ENCODE measurements at regions not wholly inside any gene's neighbourhood (a gene's known extent, or its start where the extent isn't known, plus 50 kb on each side); places are given as distances from the start of the nearest gene placed in this dataset.

- no TSS peak for BruUV-seq (replicated peaks)
- CTCF ChIA-PET: no interaction called here
Measured at GRCh38 chr6:95410168-95410567, 167.2 kb upstream of the MANEA start.

More at GRCh38 chr6:95410168-95410567, 167.2 kb upstream of the MANEA start:
- dilution Hi-C loops (cut with HindIII; ENCODE audit: low sequenced_read_pairs, unreplicated experiment) (no loop called here), in situ Hi-C loops (cut with MboI; ENCODE audit: low sequenced_read_pairs) (no loop called here), intact Hi-C loops (cut with micrococcal nuclease) (no loop called here)
- no peak overlapping the region for H3K14ac ChIP-seq (replicated peaks; ENCODE audit: low read depth, low read length)
- H3K56ac ChIP-seq (ENCODE audit: extremely low read depth, insufficient read depth, low read length): no peak overlapping the region
- no peak overlapping the region for H3K27ac ChIP-seq (ENCODE audit: insufficient read depth, low read length)
- no peak overlapping the region for H4K5ac ChIP-seq (ENCODE audit: low read depth, low read length)
- POLR2A ChIA-PET (ENCODE audit: unreplicated experiment): no interaction called here
- H2BK20ac ChIP-seq (ENCODE audit: low read depth, low read length): no peak overlapping the region
- H3K36me3 ChIP-seq (ENCODE audit: control insufficient read depth, insufficient read depth, low read length): no peaks in the 10 kb centered on the region
- H3K9me3 ChIP-seq (ENCODE audit: control insufficient read depth, insufficient read depth, low read length): no peaks in the 10 kb centered on the region
- no peak for TF ChIP-seq MAFK (IDR thresholded peaks at IDR 0.05; ENCODE audit: low read depth, low read length)
- no peak for TF ChIP-seq CHD1 (IDR thresholded peaks at IDR 0.05; ENCODE audit: low read depth, low read length)
- TF ChIP-seq RAD21 (IDR thresholded peaks at IDR 0.05; ENCODE audit: low read length): no peak
- TF ChIP-seq POLR2A (IDR thresholded peaks at IDR 0.05; ENCODE audit: low read depth, low read length): no peak
- no peak for TF ChIP-seq SMC3 (IDR thresholded peaks at IDR 0.05; ENCODE audit: low read depth, low read length)
- no peak for TF ChIP-seq BHLHE40 (IDR thresholded peaks at IDR 0.05; ENCODE audit: low read depth, low read length)
- no peak for TF ChIP-seq CEBPB (IDR thresholded peaks at IDR 0.05; ENCODE audit: low read depth, low read length)
- TF ChIP-seq, protein P1, sequence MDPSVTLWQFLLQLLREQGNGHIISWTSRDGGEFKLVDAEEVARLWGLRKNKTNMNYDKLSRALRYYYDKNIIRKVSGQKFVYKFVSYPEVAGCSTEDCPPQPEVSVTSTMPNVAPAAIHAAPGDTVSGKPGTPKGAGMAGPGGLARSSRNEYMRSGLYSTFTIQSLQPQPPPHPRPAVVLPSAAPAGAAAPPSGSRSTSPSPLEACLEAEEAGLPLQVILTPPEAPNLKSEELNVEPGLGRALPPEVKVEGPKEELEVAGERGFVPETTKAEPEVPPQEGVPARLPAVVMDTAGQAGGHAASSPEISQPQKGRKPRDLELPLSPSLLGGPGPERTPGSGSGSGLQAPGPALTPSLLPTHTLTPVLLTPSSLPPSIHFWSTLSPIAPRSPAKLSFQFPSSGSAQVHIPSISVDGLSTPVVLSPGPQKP (IDR thresholded peaks at IDR 0.05; ENCODE audit: borderline replicate concordance, low read depth, low read length): no peak
- no peak for TF ChIP-seq USF2 (IDR thresholded peaks at IDR 0.05; ENCODE audit: low read depth, low read length)
- no peak for TF ChIP-seq MAZ (IDR thresholded peaks at IDR 0.05; ENCODE audit: borderline replicate concordance, low read depth, low read length)
- no peak for TF ChIP-seq FOS (IDR thresholded peaks at IDR 0.05; ENCODE audit: low read depth, low read length)
- TF ChIP-seq RFX5 (IDR thresholded peaks at IDR 0.05; ENCODE audit: low read depth, low read length): no peak
- TF ChIP-seq NFE2L2 (IDR thresholded peaks at IDR 0.05; ENCODE audit: low read depth, low read length): no peak
- TF ChIP-seq, protein P2, sequence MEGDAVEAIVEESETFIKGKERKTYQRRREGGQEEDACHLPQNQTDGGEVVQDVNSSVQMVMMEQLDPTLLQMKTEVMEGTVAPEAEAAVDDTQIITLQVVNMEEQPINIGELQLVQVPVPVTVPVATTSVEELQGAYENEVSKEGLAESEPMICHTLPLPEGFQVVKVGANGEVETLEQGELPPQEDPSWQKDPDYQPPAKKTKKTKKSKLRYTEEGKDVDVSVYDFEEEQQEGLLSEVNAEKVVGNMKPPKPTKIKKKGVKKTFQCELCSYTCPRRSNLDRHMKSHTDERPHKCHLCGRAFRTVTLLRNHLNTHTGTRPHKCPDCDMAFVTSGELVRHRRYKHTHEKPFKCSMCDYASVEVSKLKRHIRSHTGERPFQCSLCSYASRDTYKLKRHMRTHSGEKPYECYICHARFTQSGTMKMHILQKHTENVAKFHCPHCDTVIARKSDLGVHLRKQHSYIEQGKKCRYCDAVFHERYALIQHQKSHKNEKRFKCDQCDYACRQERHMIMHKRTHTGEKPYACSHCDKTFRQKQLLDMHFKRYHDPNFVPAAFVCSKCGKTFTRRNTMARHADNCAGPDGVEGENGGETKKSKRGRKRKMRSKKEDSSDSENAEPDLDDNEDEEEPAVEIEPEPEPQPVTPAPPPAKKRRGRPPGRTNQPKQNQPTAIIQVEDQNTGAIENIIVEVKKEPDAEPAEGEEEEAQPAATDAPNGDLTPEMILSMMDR (conservative IDR thresholded peaks at IDR 0.05; ENCODE audit: low read depth, low read length): no peak
- no peak for TF ChIP-seq MXI1 (IDR thresholded peaks at IDR 0.05; ENCODE audit: borderline replicate concordance, low read depth, low read length)
- no peak for TF ChIP-seq RCOR1 (IDR thresholded peaks at IDR 0.05; ENCODE audit: insufficient replicate concordance, low read length)
- no peak overlapping the region for H3K4me2 ChIP-seq (ENCODE audit: low read depth, low read length)
- ATAC-seq (ENCODE audit: low read depth) (no peak), DNase-seq (no peak)
- no peaks in the 10 kb centered on the region for H4K20me1 ChIP-seq (ENCODE audit: insufficient read depth, low read length)
- H4K8ac ChIP-seq (ENCODE audit: low read depth in 2 of 2, low read length in 2 of 2): no peak overlapping the region
- no peak overlapping the region for H2AFZ ChIP-seq (replicated peaks; ENCODE audit: low read length, poor library complexity)
- no peaks in the 10 kb centered on the region for H3K9me1 ChIP-seq (ENCODE audit: insufficient read depth, low read length)
- H3K79me1 ChIP-seq (ENCODE audit: low read depth in 1 of 2, low read length in 2 of 2): no peaks in the 10 kb centered on the region
- no peaks in the 10 kb centered on the region for H3K27me3 ChIP-seq (ENCODE audit: control insufficient read depth, insufficient read depth, low read length)
- H2AK5ac ChIP-seq (ENCODE audit: low read depth, low read length): no peak overlapping the region
- no peak overlapping the region for H2AK9ac ChIP-seq (replicated peaks; ENCODE audit: low read depth, low read length, poor library complexity)
- no peak overlapping the region for H2BK15ac ChIP-seq (ENCODE audit: low read depth, low read length)
- H3K4me3 ChIP-seq (ENCODE audit: insufficient read depth, low read depth, low read length): no peak overlapping the region
- H3K9ac ChIP-seq (ENCODE audit: low read depth, low read length): no peak overlapping the region
- no peak overlapping the region for H3K23ac ChIP-seq (ENCODE audit: low read depth, low read length)
- H2BK120ac ChIP-seq (ENCODE audit: low read depth, low read length): no peak overlapping the region
- H3K18ac ChIP-seq (ENCODE audit: low read depth, low read length): no peak overlapping the region
- no peaks in the 10 kb centered on the region for H3K4me1 ChIP-seq (ENCODE audit: control insufficient read depth, insufficient read depth, low read length)
- no peak overlapping the region for H2BK5ac ChIP-seq (ENCODE audit: low read depth, low read length, poor library complexity, severe bottlenecking)
- H4K91ac ChIP-seq (ENCODE audit: insufficient read depth, low read depth, low read length): no peak overlapping the region
- H3K4ac ChIP-seq (ENCODE audit: low read depth, low read length): no peak overlapping the region
- no CpG with 5 or more reads among the region's 3 CpGs for WGBS, 2 experiments (ENCODE audit: extremely low coverage in 2 of 2, insufficient read length in 1 of 2)

Data from IMR-90 (cell line).